OCI-LY1 (cell line): ENCODE measurements at regions not wholly inside any gene's neighbourhood (a gene's known extent, or its start where the extent isn't known, plus 50 kb on each side); places are given as distances from the start of the nearest gene placed in this dataset.

Source experiments
- CTCF ChIP-seq: fragments of 200-600 bp; sonication (generic), shearing (Covaris generic); IDR thresholded peaks from 2 replicates; pipeline ENCODE4 v1.5.1; 2017; ENCODE audit warnings: mild to moderate bottlenecking, antibody characterized with exemption, low read length, moderate library complexity, mixed read lengths
- EZH2 ChIP-seq: fragments of 200-600 bp; sonication (generic), shearing (Covaris generic); IDR thresholded peaks from 2 replicates; pipeline ENCODE4 v1.8.0; 2017; ENCODE audit warnings: borderline replicate concordance, mixed run types, mild to moderate bottlenecking, antibody characterized with exemption, low read length, moderate library complexity, mixed read lengths

- TF ChIP-seq CTCF (no peak), EZH2 (no peak)
Measured at GRCh38 chr1:177872308-177872900, 97.5 kb downstream of the SEC16B start.
